GM23338 (cell line): ENCODE measurements at regions not wholly inside any gene's neighbourhood (a gene's known extent, or its start where the extent isn't known, plus 50 kb on each side); places are given as distances from the start of the nearest gene placed in this dataset.
"Not testable (repeated sequence)": the region's sequence is repeated elsewhere in the genome, so short reads cannot be mapped to it uniquely, and the experiment has no call there.

Source experiments
- ATAC-seq: fragments of 200-7000 bp; cut with Tn5 transposase; 3 replicates; pipeline ENCODE4 v1.9.1; 2020
- DNase-seq: peaks from one replicate; pipeline ENCODE4 v3.0.0-alpha.2; 2015; ENCODE audit warnings: low spot score
- H2AFZ ChIP-seq: fragments of 200-600 bp; sonication (generic); 2 replicates; pipeline ENCODE4 v1.8.0; 2016; ENCODE audit warnings: antibody characterized with exemption, mild to moderate bottlenecking, moderate library complexity
- H3F3A ChIP-seq: fragments of 200-600 bp; sonication (generic); replicated peaks from 2 replicates; pipeline ENCODE4 v1.8.0; 2017; ENCODE audit warnings: antibody characterized with exemption, mixed run types, low read depth
- H3K27ac ChIP-seq: fragments of 200-600 bp; sonication (generic); 2 replicates; pipeline ENCODE4 v1.6.1; 2016; ENCODE audit warnings: low read depth
- H3K27me3 ChIP-seq: fragments of 200-600 bp; sonication (generic); 2 replicates; pipeline ENCODE4 v1.8.0; 2016; ENCODE audit warnings: mild to moderate bottlenecking, mixed run types, moderate library complexity; ENCODE audit not compliant: insufficient read depth
- H3K36me3 ChIP-seq: fragments of 200-600 bp; sonication (generic); 2 replicates; pipeline ENCODE4 v1.8.0; 2016; ENCODE audit warnings: mild to moderate bottlenecking; ENCODE audit not compliant: insufficient read depth
- H3K4me1 ChIP-seq: fragments of 200-600 bp; sonication (generic); 2 replicates; pipeline ENCODE4 v1.8.0; 2016; ENCODE audit warnings: mild to moderate bottlenecking, moderate library complexity; ENCODE audit not compliant: insufficient read depth
- H3K4me2 ChIP-seq: fragments of 200-600 bp; sonication (generic); 2 replicates; pipeline ENCODE4 v1.7.1; 2017; ENCODE audit warnings: mixed run types
- H3K4me3 ChIP-seq: fragments of 200-600 bp; sonication (generic); 2 replicates; pipeline ENCODE4 v1.6.1; 2016; ENCODE audit warnings: mixed run types
- H3K79me2 ChIP-seq: fragments of 200-600 bp; sonication (generic); replicated peaks from 2 replicates; pipeline ENCODE4 v1.8.0; 2017; ENCODE audit warnings: mild to moderate bottlenecking; ENCODE audit not compliant: insufficient read depth
- H3K9me2 ChIP-seq: fragments of 200-600 bp; sonication (generic); 2 replicates; pipeline ENCODE4 v1.8.0; 2017; ENCODE audit not compliant: insufficient read depth
- H4K20me1 ChIP-seq: fragments of 200-600 bp; sonication (generic); replicated peaks from 2 replicates; pipeline ENCODE4 v1.8.0; 2017; ENCODE audit warnings: mild to moderate bottlenecking; ENCODE audit not compliant: insufficient read depth
- H3K27ac Mint-ChIP-seq: 2 replicates; pipeline ENCODE4 v1.8.0; 2020; ENCODE audit warnings: inconsistent platforms, mild to moderate bottlenecking, moderate library complexity, mixed read lengths
- H3K27me3 Mint-ChIP-seq: 3 replicates; pipeline ENCODE4 v1.8.0; 2022; ENCODE audit warnings: low read depth, mild to moderate bottlenecking, moderate library complexity, mixed read lengths, inconsistent platforms; ENCODE audit not compliant: insufficient read depth, poor library complexity
- H3K36me3 Mint-ChIP-seq: 3 replicates; pipeline ENCODE4 v1.8.0; 2021; ENCODE audit warnings: low read depth, mild to moderate bottlenecking, inconsistent platforms, moderate library complexity, mixed read lengths
- H3K4me1 Mint-ChIP-seq: 3 replicates; pipeline ENCODE4 v1.8.0; 2020; ENCODE audit warnings: mild to moderate bottlenecking, inconsistent platforms, mixed read lengths
- H3K4me3 Mint-ChIP-seq: 3 replicates; pipeline ENCODE4 v1.8.0; 2021; ENCODE audit warnings: moderate library complexity, mild to moderate bottlenecking, inconsistent platforms, mixed read lengths
- H3K9me3 Mint-ChIP-seq: 3 replicates; pipeline ENCODE4 v1.8.0; 2020; ENCODE audit warnings: moderate library complexity, mild to moderate bottlenecking, inconsistent platforms, mixed read lengths
- CREB1 ChIP-seq: fragments of 250-450 bp; sonication (Bioruptor Pico); IDR thresholded peaks from 2 replicates; pipeline ENCODE4 v1.5.0; 2020; ENCODE audit warnings: low read depth, mild to moderate bottlenecking, moderate library complexity
- ETS1 ChIP-seq: IDR thresholded peaks from 2 replicates; pipeline ENCODE4 v1.6.1; 2016; ENCODE audit warnings: antibody characterized with exemption
- EZH2 ChIP-seq: fragments of 200-600 bp; sonication (generic); IDR thresholded peaks from one replicate; pipeline ENCODE4 v1.8.0; 2017; ENCODE audit warnings: antibody characterized with exemption, mild to moderate bottlenecking, low read depth; ENCODE audit not compliant: unreplicated experiment
- EZH2phosphoT487 ChIP-seq: fragments of 200-600 bp; sonication (generic); IDR thresholded peaks from one replicate; pipeline ENCODE4 v1.8.1; 2018; ENCODE audit warnings: antibody characterized with exemption; ENCODE audit not compliant: unreplicated experiment
- JUNB ChIP-seq: IDR thresholded peaks from one replicate; pipeline ENCODE4 v1.6.1; 2016; ENCODE audit warnings: antibody characterized with exemption; ENCODE audit not compliant: unreplicated experiment
- NANOG ChIP-seq: IDR thresholded peaks from 2 replicates; pipeline ENCODE4 v1.6.1; 2016; ENCODE audit warnings: antibody characterized with exemption, borderline replicate concordance
- POLR2AphosphoS5 ChIP-seq: IDR thresholded peaks from 2 replicates; pipeline ENCODE4 v1.6.1; 2016; ENCODE audit warnings: antibody characterized with exemption, low read depth
- REST ChIP-seq: IDR thresholded peaks from one replicate; pipeline ENCODE4 v1.6.1; 2018; ENCODE audit warnings: antibody characterized with exemption; ENCODE audit not compliant: unreplicated experiment
- STAT1 ChIP-seq: IDR thresholded peaks from one replicate; pipeline ENCODE4 v1.6.1; 2016; ENCODE audit warnings: antibody characterized with exemption; ENCODE audit not compliant: unreplicated experiment
- ZNF114 ChIP-seq: fragments of 250-450 bp; sonication (Bioruptor Pico); IDR thresholded peaks from 2 replicates; pipeline ENCODE4 v1.5.0; 2020; ENCODE audit warnings: mild to moderate bottlenecking, moderate library complexity
- ZNF331 ChIP-seq: fragments of 250-450 bp; sonication (Bioruptor Pico); IDR thresholded peaks from 2 replicates; pipeline ENCODE4 v1.5.0; 2020; ENCODE audit warnings: low read depth, mild to moderate bottlenecking, moderate library complexity
- ZNF462 ChIP-seq: fragments of 250-450 bp; sonication (Bioruptor Pico); IDR thresholded peaks from 2 replicates; pipeline ENCODE4 v1.5.0; 2020; ENCODE audit warnings: mild to moderate bottlenecking, moderate library complexity

GRCh38 chr9:64130325-64130724 lies 1154.7 kb downstream of the FOXD4L5 start:
- not testable (repeated sequence) for H3K4me2 ChIP-seq, H3K4me1 Mint-ChIP-seq, H3F3A ChIP-seq, H3K79me2 ChIP-seq, H3K9me2 ChIP-seq, H3K27me3 ChIP-seq, H3K27me3 Mint-ChIP-seq, H3K4me1 ChIP-seq, H3K27ac ChIP-seq, H3K4me3 Mint-ChIP-seq, H3K4me3 ChIP-seq, H4K20me1 ChIP-seq, ATAC-seq, DNase-seq, H3K27ac Mint-ChIP-seq, H2AFZ ChIP-seq, H3K36me3 ChIP-seq, H3K36me3 Mint-ChIP-seq
- H3K9me3 Mint-ChIP-seq = peaks cover 75% of the 10 kb centered on the region

GRCh38 chr9:64128572-64128971 lies 1156.4 kb downstream of the FOXD4L5 start:
- Histone ChIP-seq H4K20me1 (no peaks in the 10 kb centered on the region), H3K4me3 (no peak overlapping the region), H3K36me3 (0 out of 2 replicates have a peak, but pooled peaks cover 3% of the 10 kb centered on the region), H3K4me1 (no peaks in the 10 kb centered on the region), H3K27ac (no peak overlapping the region), H3K9me2 (no peaks in the 10 kb centered on the region), H2AFZ (no peak overlapping the region), H3K27me3 (no peaks in the 10 kb centered on the region), H3K4me2 (no peak overlapping the region), H3K79me2 (no peaks in the 10 kb centered on the region), H3F3A (no peaks in the 10 kb centered on the region)
- Mint-ChIP-seq H3K36me3 (peaks cover 4% of the 10 kb centered on the region; the same call in 2 of the 3 replicates), H3K27ac (no peak overlapping the region), H3K4me3 (no peak overlapping the region), H3K27me3 (no peaks in the 10 kb centered on the region), H3K4me1 (no peaks in the 10 kb centered on the region), H3K9me3 (peaks cover 80% of the 10 kb centered on the region)
- DNase-seq (no peak), ATAC-seq (no peak)
- no peak for TF ChIP-seq CREB1
- no peak for TF ChIP-seq ZNF462 (CRISPR knock-in tag)
- no peak for TF ChIP-seq NANOG
- TF ChIP-seq JUNB = no peak
- no peak for TF ChIP-seq EZH2
- no peak for TF ChIP-seq ZNF114
- no peak for TF ChIP-seq EZH2phosphoT487
- TF ChIP-seq ETS1 = no peak
- TF ChIP-seq ZNF331 = no peak
- TF ChIP-seq REST = no peak
- no peak for TF ChIP-seq STAT1
- no peak for TF ChIP-seq POLR2AphosphoS5
